ENCODE measurements at regions not wholly inside any gene's neighbourhood (a gene's known extent, or its start where the extent isn't known, plus 50 kb on each side); places are given as distances from the start of the nearest gene placed in this dataset.
A peak's percentile ranks its signal among the peaks of the same experiment; 100 is the strongest.

GRCh38 chr15:70383856-70384255 lies 286.1 kb upstream of the TLE3 start:
- Histone ChIP-seq H3K36me3 (no peaks in the 10 kb centered on the region), H3K9me3 (no peaks in the 10 kb centered on the region), H3K27me3 (no peaks in the 10 kb centered on the region), H3K4me1 (no peaks in the 10 kb centered on the region), H3K4me3 (no peak overlapping the region), H3K27ac (no peak overlapping the region)
- TF ChIP-seq CTCF (IDR thresholded peaks at IDR 0.05) (no peak), POLR2A (IDR thresholded peaks at IDR 0.05) (no peak), POLR2AphosphoS5 (IDR thresholded peaks at IDR 0.05) (no peak)
- no peak for DNase-seq (ENCODE audit: low spot score in 2 of 2)
- intact Hi-C loops (cut with DNase I; ENCODE audit: low total_unique reads) = no loop called here

GRCh38 chr15:70382762-70383458 lies 285.2 kb upstream of the TLE3 start:
- peaks cover 3 to 5% of the 10 kb centered on the region in 2 donors for H3K4me1 ChIP-seq
- intact Hi-C loops (cut with DNase I; ENCODE audit: low total_unique reads) = no loop called here
- no peak overlapping the region for H3K4me3 ChIP-seq
- no peaks in the 10 kb centered on the region for H3K9me3 ChIP-seq
- no peak overlapping the region for H3K27ac ChIP-seq
- H3K36me3 ChIP-seq = no peaks in the 10 kb centered on the region
- DNase-seq (ENCODE audit: low spot score in 2 of 2) = no peak
- no peak for TF ChIP-seq POLR2AphosphoS5 (IDR thresholded peaks at IDR 0.05)
- H3K27me3 ChIP-seq = no peaks in the 10 kb centered on the region

GRCh38 chr15:70382009-70382749 lies 284.5 kb upstream of the TLE3 start:
- Histone ChIP-seq H3K36me3 (no peaks in the 10 kb centered on the region), H3K9me3 (no peaks in the 10 kb centered on the region), H3K4me1 (peaks cover 3 to 10% of the 10 kb centered on the region in 2 donors), H3K27ac (no peak overlapping the region), H3K4me3 (no peak overlapping the region), H3K27me3 (no peaks in the 10 kb centered on the region)
- TF ChIP-seq POLR2AphosphoS5 (IDR thresholded peaks at IDR 0.05) = no peak
- no peak for DNase-seq (ENCODE audit: low spot score in 2 of 2)
- intact Hi-C loops (cut with DNase I; ENCODE audit: low total_unique reads) = no loop called here

- Histone ChIP-seq H3K4me1 (peaks cover 9 to 21% of the 10 kb centered on the region in 2 donors), H3K36me3 (no peaks in the 10 kb centered on the region), H3K9me3 (no peaks in the 10 kb centered on the region), H3K27me3 (no peaks in the 10 kb centered on the region), H3K4me3 (no peak overlapping the region), H3K27ac (no peak overlapping the region)
- DNase-seq (ENCODE audit: low spot score in 2 of 2) = peak in 1 of 2 donors; percentile 7
- intact Hi-C loops (cut with DNase I; ENCODE audit: low total_unique reads) = loop anchor here (10.0 kb wide), 1 partner anchor 85 kb away; no protein-coding TSS in a partner anchor
- no peak for TF ChIP-seq POLR2A (IDR thresholded peaks at IDR 0.05)
- no peak for TF ChIP-seq POLR2AphosphoS5 (IDR thresholded peaks at IDR 0.05)
- TF ChIP-seq CTCF (IDR thresholded peaks at IDR 0.05) = no peak
Observed at GRCh38 chr15:70379938-70380883, 282.5 kb upstream of the TLE3 start.

- Histone ChIP-seq H3K27ac (peak overlapping the region in 1 of 2 donors; percentile 59), H3K4me3 (no peak overlapping the region), H3K9me3 (no peaks in the 10 kb centered on the region), H3K36me3 (no peaks in the 10 kb centered on the region), H3K27me3 (no peaks in the 10 kb centered on the region), H3K4me1 (peaks cover 9 to 23% of the 10 kb centered on the region in 2 donors)
- TF ChIP-seq POLR2A (IDR thresholded peaks at IDR 0.05) (no peak), POLR2AphosphoS5 (IDR thresholded peaks at IDR 0.05) (no peak), CTCF (IDR thresholded peaks at IDR 0.05) (no peak)
- intact Hi-C loops (cut with DNase I; ENCODE audit: low total_unique reads) = loop anchor here (10.0 kb wide), 1 partner anchor 86 kb away; no protein-coding TSS in a partner anchor
- DNase-seq (ENCODE audit: low spot score in 2 of 2) = peak in 1 of 2 donors; percentile 8
Observed at GRCh38 chr15:70379134-70379533, 281.4 kb upstream of the TLE3 start.
